Keratinocyte (primary cell): ENCODE measurements at regions not wholly inside any gene's neighbourhood (a gene's known extent, or its start where the extent isn't known, plus 50 kb on each side); places are given as distances from the start of the nearest gene placed in this dataset.

Experiments
- DNase-seq: peaks from one replicate; pipeline ENCODE4 v3.0.0-alpha.2; 2011; ENCODE audit warnings: low read depth, missing footprints, low spot score
- FAIRE-seq: peaks from 2 replicates; lab custom pipeline; 2011; peaks lifted over from hg19 to GRCh38; lab: Jason Lieb, UNC
- H2AFZ ChIP-seq: 2 replicates; pipeline ENCODE4 v1.6.0; 2012; ENCODE audit warnings: low read length, control low read depth, inconsistent platforms; ENCODE audit not compliant: control insufficient read depth
- H3K27ac ChIP-seq: 2 replicates; pipeline ENCODE4 v1.5.1; 2011; ENCODE audit warnings: low read length; ENCODE audit not compliant: control insufficient read depth, insufficient read depth
- H3K27me3 ChIP-seq: 3 replicates; pipeline ENCODE4 v1.6.0; 2011; ENCODE audit warnings: low read length; ENCODE audit not compliant: control insufficient read depth, insufficient read depth; ENCODE audit errors: extremely low read depth
- H3K36me3 ChIP-seq, 2 experiments: 2 replicates in 1 of 2; 3 replicates in 1 of 2; pipeline ENCODE4 v1.5.1; 2011; ENCODE audit warnings: low read length in 2 of 2, mild to moderate bottlenecking in 1 of 2; ENCODE audit not compliant: control insufficient read depth in 2 of 2, insufficient read depth in 2 of 2; ENCODE audit errors: extremely low read depth in 1 of 2
- H3K4me1 ChIP-seq: 3 replicates; pipeline ENCODE4 v1.5.1; 2011; ENCODE audit warnings: low read length; ENCODE audit not compliant: control insufficient read depth, insufficient read depth; ENCODE audit errors: extremely low read depth
- H3K4me2 ChIP-seq: 3 replicates; pipeline ENCODE4 v1.6.0; 2011; ENCODE audit warnings: low read depth, low read length; ENCODE audit not compliant: control insufficient read depth, insufficient read depth; ENCODE audit errors: extremely low read depth
- H3K4me3 ChIP-seq, 3 experiments: fragments of 200-600 bp in 1 of 3; sonication (generic) in 1 of 3; 2 replicates in 2 of 3; 3 replicates in 1 of 3; pipeline ENCODE4 v1.5.1; 2011 to 2016; ENCODE audit warnings: low read length in 3 of 3, mild to moderate bottlenecking in 3 of 3, control low read depth in 2 of 3, inconsistent platforms in 1 of 3, low read depth in 1 of 3, mixed read lengths in 1 of 3, mixed run types in 1 of 3, moderate library complexity in 1 of 3; ENCODE audit not compliant: control insufficient read depth in 2 of 3, insufficient read depth in 2 of 3; ENCODE audit errors: extremely low read depth in 1 of 3
- H3K79me2 ChIP-seq: 2 replicates; pipeline ENCODE4 v1.6.0; 2012; ENCODE audit warnings: low read length; ENCODE audit not compliant: control insufficient read depth, insufficient read depth
- H3K9ac ChIP-seq: 3 replicates; pipeline ENCODE4 v1.6.0; 2011; ENCODE audit warnings: low read length; ENCODE audit not compliant: control insufficient read depth, insufficient read depth; ENCODE audit errors: extremely low read depth
- H3K9me1 ChIP-seq: 3 replicates; pipeline ENCODE4 v1.6.0; 2011; ENCODE audit warnings: low read length; ENCODE audit not compliant: control insufficient read depth, insufficient read depth; ENCODE audit errors: extremely low read depth
- H3K9me3 ChIP-seq: 2 replicates; pipeline ENCODE4 v1.5.1; 2012; ENCODE audit warnings: low read depth, low read length; ENCODE audit not compliant: control insufficient read depth
- H4K20me1 ChIP-seq: 3 replicates; pipeline ENCODE4 v1.6.0; 2011; ENCODE audit warnings: low read length; ENCODE audit not compliant: control insufficient read depth, insufficient read depth; ENCODE audit errors: extremely low read depth
- EZH2 ChIP-seq: IDR thresholded peaks from one replicate; pipeline ENCODE4 v1.6.1; 2012; ENCODE audit warnings: inconsistent platforms, mild to moderate bottlenecking, low read length, moderate library complexity
- dilution Hi-C: fragments of 300-500 bp; cut with MboI; formaldehyde crosslinking; loops from one replicate; pipeline ENCODE4 v1.7.0; 2020; ENCODE audit warnings: low sequenced_read_pairs; ENCODE audit not compliant: extremely low pct_ligation_motif_present
- TF ChIP-seq, protein P1 (sequence below), 3 experiments: IDR thresholded peaks in 1 of 3; conservative IDR thresholded peaks in 1 of 3; optimal IDR thresholded peaks in 1 of 3; 2 replicates in 2 of 3; 3 replicates in 1 of 3; pipeline versions ENCODE3 to v1.5.1; 2011; ENCODE audit warnings: low read length in 3 of 3, mild to moderate bottlenecking in 3 of 3, moderate library complexity in 2 of 3, control low read depth in 1 of 3, inconsistent platforms in 1 of 3; ENCODE audit not compliant: insufficient read depth in 2 of 3; ENCODE audit errors: extremely low read depth in 1 of 3

DNA sequence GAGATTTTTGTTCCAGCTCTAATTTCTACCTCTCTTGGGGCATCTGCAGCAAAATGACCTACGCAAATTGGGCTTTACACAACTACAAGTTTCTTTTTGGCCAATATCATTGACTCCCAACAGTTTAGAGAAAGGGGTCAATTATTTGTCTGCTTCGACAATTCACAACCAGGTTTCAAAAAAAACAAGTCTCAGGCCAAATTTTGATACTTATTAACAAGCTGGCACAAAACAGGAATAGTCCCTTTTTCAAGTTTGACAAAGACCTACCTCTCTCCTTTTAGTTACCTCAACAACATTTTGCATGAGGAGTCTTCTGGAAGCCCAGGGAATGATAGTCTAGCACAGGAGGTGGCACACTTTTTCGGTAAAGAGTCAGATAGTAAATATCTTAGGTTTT lies 97.9 kb upstream of the TSHZ2 start:
- Histone ChIP-seq H3K36me3 (no peaks in the 10 kb centered on the region), H3K27me3 (no peaks in the 10 kb centered on the region), H3K9me1 (no peaks in the 10 kb centered on the region), H4K20me1 (no peaks in the 10 kb centered on the region), H3K4me3 (no peak overlapping the region), H3K9ac (no peak overlapping the region), H3K79me2 (no peaks in the 10 kb centered on the region), H3K9me3 (no peaks in the 10 kb centered on the region), H3K4me2 (no peak overlapping the region), H2AFZ (no peak overlapping the region), H3K27ac (no peak overlapping the region), H3K4me1 (peaks cover 3% of the 10 kb centered on the region)
- DNase-seq (no peak), FAIRE-seq (no peak)
- dilution Hi-C loops = no loop called here
- TF ChIP-seq, protein P1, sequence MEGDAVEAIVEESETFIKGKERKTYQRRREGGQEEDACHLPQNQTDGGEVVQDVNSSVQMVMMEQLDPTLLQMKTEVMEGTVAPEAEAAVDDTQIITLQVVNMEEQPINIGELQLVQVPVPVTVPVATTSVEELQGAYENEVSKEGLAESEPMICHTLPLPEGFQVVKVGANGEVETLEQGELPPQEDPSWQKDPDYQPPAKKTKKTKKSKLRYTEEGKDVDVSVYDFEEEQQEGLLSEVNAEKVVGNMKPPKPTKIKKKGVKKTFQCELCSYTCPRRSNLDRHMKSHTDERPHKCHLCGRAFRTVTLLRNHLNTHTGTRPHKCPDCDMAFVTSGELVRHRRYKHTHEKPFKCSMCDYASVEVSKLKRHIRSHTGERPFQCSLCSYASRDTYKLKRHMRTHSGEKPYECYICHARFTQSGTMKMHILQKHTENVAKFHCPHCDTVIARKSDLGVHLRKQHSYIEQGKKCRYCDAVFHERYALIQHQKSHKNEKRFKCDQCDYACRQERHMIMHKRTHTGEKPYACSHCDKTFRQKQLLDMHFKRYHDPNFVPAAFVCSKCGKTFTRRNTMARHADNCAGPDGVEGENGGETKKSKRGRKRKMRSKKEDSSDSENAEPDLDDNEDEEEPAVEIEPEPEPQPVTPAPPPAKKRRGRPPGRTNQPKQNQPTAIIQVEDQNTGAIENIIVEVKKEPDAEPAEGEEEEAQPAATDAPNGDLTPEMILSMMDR (optimal IDR thresholded peaks at IDR 0.05 in 1 of 3, IDR thresholded peaks at IDR 0.05 in 1 of 3, conservative IDR thresholded peaks at IDR 0.05 in 1 of 3; ENCODE audit: extremely low read depth in 1 of 3, insufficient read depth in 2 of 3, low read length in 3 of 3) = no peak
- no peak for TF ChIP-seq EZH2

- Histone ChIP-seq H4K20me1 (no peaks in the 10 kb centered on the region), H3K4me3 (no peak overlapping the region), H3K4me1 (peaks cover 3% of the 10 kb centered on the region), H3K4me2 (no peak overlapping the region), H3K9me3 (no peaks in the 10 kb centered on the region), H3K9me1 (no peaks in the 10 kb centered on the region), H3K79me2 (no peaks in the 10 kb centered on the region), H3K27ac (no peak overlapping the region), H3K36me3 (no peaks in the 10 kb centered on the region), H2AFZ (peak overlapping the region; percentile 56), H3K27me3 (no peaks in the 10 kb centered on the region), H3K9ac (no peak overlapping the region)
- FAIRE-seq (peak; percentile 84), DNase-seq (no peak)
- dilution Hi-C loops = no loop called here
- TF ChIP-seq EZH2 = no peak
- TF ChIP-seq, protein P1 (optimal IDR thresholded peaks at IDR 0.05 in 1 of 3, IDR thresholded peaks at IDR 0.05 in 1 of 3, conservative IDR thresholded peaks at IDR 0.05 in 1 of 3; ENCODE audit: extremely low read depth in 1 of 3, insufficient read depth in 2 of 3, low read length in 3 of 3) = no peak
Measured at GRCh38 chr20:52869698-52870501, 102.3 kb upstream of the TSHZ2 start.
